Upper lobe of right lung (tissue), 1 donor: ENCODE measurements at regions not wholly inside any gene's neighbourhood (a gene's known extent, or its start where the extent isn't known, plus 50 kb on each side); places are given as distances from the start of the nearest gene placed in this dataset.

ENCODE experiments used
- ATAC-seq: fragments of 200-7000 bp; cut with Tn5 transposase; one replicate; pipeline ENCODE4 v1.9.1; 2020; ENCODE audit warnings: mild to moderate bottlenecking, moderate library complexity
- DNase-seq: peaks from one replicate; pipeline ENCODE4 v3.0.0-alpha.2; 2020
- H3K27ac ChIP-seq: fragments of 200-600 bp; one replicate; pipeline ENCODE4 v1.8.0; 2022
- H3K27me3 ChIP-seq: fragments of 200-600 bp; one replicate; pipeline ENCODE4 v1.8.0; 2022; ENCODE audit warnings: mild to moderate bottlenecking
- H3K36me3 ChIP-seq: fragments of 200-600 bp; one replicate; pipeline ENCODE4 v1.8.0; 2022
- H3K4me1 ChIP-seq: fragments of 200-600 bp; one replicate; pipeline ENCODE4 v1.8.0; 2022
- H3K4me3 ChIP-seq: fragments of 200-600 bp; one replicate; pipeline ENCODE4 v1.8.0; 2022; ENCODE audit warnings: mild to moderate bottlenecking
- H3K9me3 ChIP-seq: fragments of 200-600 bp; one replicate; pipeline ENCODE4 v1.8.0; 2022
- CTCF ChIP-seq: fragments of 200-600 bp; IDR thresholded peaks from one replicate; pipeline ENCODE4 v1.8.0; 2022; ENCODE audit warnings: antibody characterized with exemption
- intact Hi-C: fragments of 100-400 bp; cut with DNase I; formaldehyde crosslinking; loops from one replicate; pipeline ENCODE4 v1.11.0; 2022
- donor health status: DM: no; HTN: yes; CAD: no; lungs with severe emphysema.

- Histone ChIP-seq H3K27ac (no peak overlapping the region), H3K4me3 (no peak overlapping the region), H3K36me3 (no peaks in the 10 kb centered on the region), H3K27me3 (no peaks in the 10 kb centered on the region), H3K9me3 (no peaks in the 10 kb centered on the region), H3K4me1 (no peaks in the 10 kb centered on the region)
- intact Hi-C loops = no loop called here
- TF ChIP-seq CTCF = no peak
- no peak for DNase-seq
- no peak for ATAC-seq
Measured at GRCh38 chr2:195390686-195391321, 266.2 kb upstream of the SLC39A10 start.

DNA sequence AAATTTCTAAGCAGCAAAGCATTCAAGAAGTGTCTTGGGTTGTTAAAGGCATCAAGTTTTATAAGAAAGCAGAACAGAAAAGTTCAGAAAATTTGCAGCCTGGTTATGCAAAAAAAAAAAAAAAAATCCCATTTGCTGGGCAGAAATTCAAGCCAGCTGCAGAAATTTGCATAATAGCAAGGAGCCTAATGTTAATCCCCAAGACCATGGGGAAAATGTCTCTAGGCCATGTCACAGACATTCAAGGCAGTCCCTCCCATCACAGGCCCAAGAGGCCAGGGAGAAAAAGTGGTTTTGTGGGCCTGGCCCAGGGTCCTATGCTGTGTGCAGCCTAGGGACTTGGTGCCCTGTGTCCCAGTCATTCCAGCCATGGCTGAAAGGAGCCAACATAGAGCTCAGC is 269.0 kb upstream of the SLC39A10 start:
- Histone ChIP-seq H3K27me3 (no peaks in the 10 kb centered on the region), H3K27ac (no peak overlapping the region), H3K4me3 (no peak overlapping the region), H3K9me3 (no peaks in the 10 kb centered on the region), H3K4me1 (no peaks in the 10 kb centered on the region), H3K36me3 (no peaks in the 10 kb centered on the region)
- intact Hi-C loops = no loop called here
- DNase-seq (no peak), ATAC-seq (no peak)
- TF ChIP-seq CTCF = no peak

GRCh38 chr2:195382186-195382585 is 274.8 kb upstream of the SLC39A10 start:
- ATAC-seq (no peak), DNase-seq (no peak)
- no peak overlapping the region for H3K4me3 ChIP-seq

DNA sequence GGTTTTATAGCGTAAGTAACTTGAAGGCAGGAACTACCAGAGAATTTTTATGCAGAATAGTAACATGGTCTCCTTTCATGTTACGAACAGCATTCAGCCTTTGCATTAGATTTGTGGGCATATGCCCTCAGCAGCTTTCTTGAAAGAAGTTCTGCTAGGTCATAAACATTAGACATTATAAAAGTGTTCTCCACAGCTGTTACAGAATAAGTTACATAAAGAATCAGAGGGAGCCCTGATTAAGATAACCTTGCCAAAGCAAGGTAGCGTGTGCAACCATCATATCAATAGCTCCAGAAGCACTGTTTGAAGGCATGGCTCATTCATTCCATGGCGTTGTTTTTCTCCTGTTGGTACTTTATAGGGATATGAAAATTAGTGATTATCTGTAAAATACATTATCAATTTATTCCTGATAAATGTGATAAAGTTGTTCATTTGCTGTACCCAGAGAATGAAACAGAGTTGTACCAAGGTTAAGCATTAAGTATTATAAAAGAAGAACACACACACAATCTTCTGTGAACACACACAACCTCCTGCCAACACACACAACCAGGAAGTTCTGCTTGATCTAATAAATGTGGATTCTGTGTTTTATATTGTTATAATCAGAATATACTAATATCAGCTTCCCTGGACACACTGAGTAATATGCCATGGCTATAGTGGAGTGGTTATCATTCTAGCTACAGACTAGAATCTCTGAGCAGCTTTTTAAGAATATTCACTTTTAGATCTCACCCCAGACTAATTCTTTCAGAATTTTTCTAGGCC is 286.7 kb upstream of the SLC39A10 start:
- H3K27me3 ChIP-seq = no peaks in the 10 kb centered on the region
- ATAC-seq (no peak), DNase-seq (no peak)
- no peaks in the 10 kb centered on the region for H3K9me3 ChIP-seq
- no peaks in the 10 kb centered on the region for H3K4me1 ChIP-seq
- no peak for TF ChIP-seq CTCF
- no peak overlapping the region for H3K4me3 ChIP-seq
- H3K27ac ChIP-seq = no peak overlapping the region
- intact Hi-C loops = no loop called here
- H3K36me3 ChIP-seq = no peaks in the 10 kb centered on the region

More at GRCh38 chr2:195382186-195382585, 274.8 kb upstream of the SLC39A10 start:
- no peaks in the 10 kb centered on the region for H3K36me3 ChIP-seq
- intact Hi-C loops = no loop called here
- no peaks in the 10 kb centered on the region for H3K9me3 ChIP-seq
- H3K27ac ChIP-seq = no peak overlapping the region
- no peak for TF ChIP-seq CTCF
- H3K27me3 ChIP-seq = no peaks in the 10 kb centered on the region
- H3K4me1 ChIP-seq = no peaks in the 10 kb centered on the region

- no peaks in the 10 kb centered on the region for H3K27me3 ChIP-seq
- H3K36me3 ChIP-seq = no peaks in the 10 kb centered on the region
- TF ChIP-seq CTCF = no peak
- H3K27ac ChIP-seq = no peak overlapping the region
- DNase-seq = no peak
- H3K4me3 ChIP-seq = no peak overlapping the region
- H3K9me3 ChIP-seq = no peaks in the 10 kb centered on the region
- no peaks in the 10 kb centered on the region for H3K4me1 ChIP-seq
- intact Hi-C loops = no loop called here
- no peak for ATAC-seq
Measured at GRCh38 chr2:195369218-195369587, 287.8 kb upstream of the SLC39A10 start.
